ENCODE measurements at regions not wholly inside any gene's neighbourhood (a gene's known extent, or its start where the extent isn't known, plus 50 kb on each side); places are given as distances from the start of the nearest gene placed in this dataset.

DNA sequence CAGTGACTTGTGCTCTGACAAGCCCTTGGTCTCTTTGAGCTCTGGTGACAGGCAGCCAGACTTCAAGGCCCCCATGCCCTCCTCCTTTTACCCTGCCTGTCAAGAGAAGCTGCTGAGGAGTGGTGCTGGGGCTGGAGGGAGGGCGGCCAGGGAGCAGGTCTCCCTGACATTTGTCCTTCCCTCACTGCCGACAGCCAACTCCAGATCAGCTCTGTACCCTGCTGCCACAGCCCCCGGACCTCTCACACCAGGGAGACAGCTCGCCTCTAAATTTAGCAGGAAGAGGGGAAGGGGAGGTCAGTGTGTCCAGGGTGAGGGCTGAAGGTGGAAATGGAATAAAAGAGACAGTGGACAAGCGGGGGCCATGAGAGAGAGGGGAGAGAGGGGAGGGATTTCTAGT, 155.8 kb downstream of the TDRD15 start:
- TF ChIP-seq, protein P1, sequence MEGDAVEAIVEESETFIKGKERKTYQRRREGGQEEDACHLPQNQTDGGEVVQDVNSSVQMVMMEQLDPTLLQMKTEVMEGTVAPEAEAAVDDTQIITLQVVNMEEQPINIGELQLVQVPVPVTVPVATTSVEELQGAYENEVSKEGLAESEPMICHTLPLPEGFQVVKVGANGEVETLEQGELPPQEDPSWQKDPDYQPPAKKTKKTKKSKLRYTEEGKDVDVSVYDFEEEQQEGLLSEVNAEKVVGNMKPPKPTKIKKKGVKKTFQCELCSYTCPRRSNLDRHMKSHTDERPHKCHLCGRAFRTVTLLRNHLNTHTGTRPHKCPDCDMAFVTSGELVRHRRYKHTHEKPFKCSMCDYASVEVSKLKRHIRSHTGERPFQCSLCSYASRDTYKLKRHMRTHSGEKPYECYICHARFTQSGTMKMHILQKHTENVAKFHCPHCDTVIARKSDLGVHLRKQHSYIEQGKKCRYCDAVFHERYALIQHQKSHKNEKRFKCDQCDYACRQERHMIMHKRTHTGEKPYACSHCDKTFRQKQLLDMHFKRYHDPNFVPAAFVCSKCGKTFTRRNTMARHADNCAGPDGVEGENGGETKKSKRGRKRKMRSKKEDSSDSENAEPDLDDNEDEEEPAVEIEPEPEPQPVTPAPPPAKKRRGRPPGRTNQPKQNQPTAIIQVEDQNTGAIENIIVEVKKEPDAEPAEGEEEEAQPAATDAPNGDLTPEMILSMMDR (IDR thresholded peaks at IDR 0.05), result no peak
- no peak for TF ChIP-seq POLR2A (IDR thresholded peaks at IDR 0.05)

Data from heart left ventricle (tissue), 13 donors.